ENCODE measurements at regions not wholly inside any gene's neighbourhood (a gene's known extent, or its start where the extent isn't known, plus 50 kb on each side); places are given as distances from the start of the nearest gene placed in this dataset.

- DNase-seq (ENCODE audit: low read depth in 2 of 2, low spot score in 1 of 2) = no peak
Measured at GRCh38 chr17:73783382-73783766, 139.1 kb upstream of the SDK2 start.

DNA sequence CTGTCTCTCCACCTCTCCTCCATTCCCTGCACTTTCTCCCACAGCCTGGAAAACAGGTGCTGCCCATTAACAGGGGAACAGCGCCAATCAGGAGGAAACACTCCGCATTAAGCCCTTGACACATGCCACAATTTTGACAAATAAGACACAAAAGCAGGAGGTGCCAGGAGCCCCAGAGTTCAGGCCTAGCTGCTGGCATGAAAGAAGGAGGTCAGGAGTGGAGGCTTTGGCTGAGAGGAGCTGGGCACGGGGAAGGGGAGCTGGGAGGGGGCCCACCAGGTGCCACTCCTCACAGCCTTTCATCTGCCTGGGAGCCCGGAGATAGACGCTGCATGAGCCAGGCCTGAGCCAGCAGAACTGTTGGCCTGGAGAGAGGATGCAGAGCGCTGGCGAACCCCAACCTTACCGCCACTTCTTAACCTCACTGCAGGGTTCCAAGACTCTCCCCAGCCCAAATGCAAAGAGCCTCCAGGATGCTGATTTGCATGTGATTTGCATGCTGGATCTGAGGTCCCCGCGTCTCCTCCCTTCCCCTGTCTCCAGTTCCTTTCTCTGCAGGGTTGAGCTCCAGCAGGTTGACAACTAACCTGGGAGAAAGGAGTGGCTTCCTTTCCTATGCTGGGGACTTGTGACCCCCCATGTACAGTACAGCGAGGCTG lies 139.8 kb upstream of the SDK2 start:
- DNase-seq (ENCODE audit: low read depth in 2 of 2, low spot score in 1 of 2) = no peak

GRCh38 chr17:73785496-73785895 lies 141.3 kb upstream of the SDK2 start:
- DNase-seq (ENCODE audit: low read depth in 2 of 2, low spot score in 1 of 2) = no peak

DNA sequence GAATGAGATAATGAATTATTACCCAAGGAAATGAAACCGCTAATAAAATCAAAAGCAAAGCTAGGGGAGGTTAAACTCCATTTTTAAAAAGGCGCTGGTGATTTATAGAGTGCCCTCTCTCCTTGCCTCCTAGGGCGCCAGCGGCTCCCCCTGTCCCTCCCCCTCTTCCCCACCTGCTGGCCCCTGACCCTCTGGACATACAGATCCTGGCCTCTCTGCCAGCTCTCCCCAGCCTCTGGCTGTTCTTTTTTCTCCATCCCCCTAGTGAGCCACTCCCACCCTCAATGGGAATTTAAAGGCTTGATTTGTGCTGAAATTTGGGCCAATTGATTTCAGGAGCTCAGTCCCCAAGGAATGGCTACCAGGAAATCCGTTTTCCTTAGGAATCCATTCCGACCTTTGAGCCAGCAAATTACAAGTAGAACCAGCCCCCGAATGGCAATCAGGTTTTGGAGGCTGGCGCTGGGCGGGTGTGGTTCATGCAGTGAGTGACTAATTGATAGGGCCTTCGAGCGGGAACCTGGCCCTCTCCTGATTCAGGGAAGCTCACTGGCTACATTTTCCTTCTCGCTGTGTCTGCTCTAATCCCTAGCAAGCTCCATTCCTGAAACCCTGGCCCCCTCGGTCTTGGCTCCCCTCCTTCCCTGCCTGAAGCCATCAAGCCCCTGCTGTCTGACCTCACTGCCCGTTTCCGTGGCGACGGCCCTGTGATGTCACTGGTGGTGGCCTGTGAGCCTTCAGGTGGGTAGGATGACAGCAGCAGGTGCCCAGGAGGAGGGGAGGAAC lies 141.9 kb upstream of the SDK2 start:
- DNase-seq (ENCODE audit: low read depth in 2 of 2, low spot score in 1 of 2) = no peak

DNA sequence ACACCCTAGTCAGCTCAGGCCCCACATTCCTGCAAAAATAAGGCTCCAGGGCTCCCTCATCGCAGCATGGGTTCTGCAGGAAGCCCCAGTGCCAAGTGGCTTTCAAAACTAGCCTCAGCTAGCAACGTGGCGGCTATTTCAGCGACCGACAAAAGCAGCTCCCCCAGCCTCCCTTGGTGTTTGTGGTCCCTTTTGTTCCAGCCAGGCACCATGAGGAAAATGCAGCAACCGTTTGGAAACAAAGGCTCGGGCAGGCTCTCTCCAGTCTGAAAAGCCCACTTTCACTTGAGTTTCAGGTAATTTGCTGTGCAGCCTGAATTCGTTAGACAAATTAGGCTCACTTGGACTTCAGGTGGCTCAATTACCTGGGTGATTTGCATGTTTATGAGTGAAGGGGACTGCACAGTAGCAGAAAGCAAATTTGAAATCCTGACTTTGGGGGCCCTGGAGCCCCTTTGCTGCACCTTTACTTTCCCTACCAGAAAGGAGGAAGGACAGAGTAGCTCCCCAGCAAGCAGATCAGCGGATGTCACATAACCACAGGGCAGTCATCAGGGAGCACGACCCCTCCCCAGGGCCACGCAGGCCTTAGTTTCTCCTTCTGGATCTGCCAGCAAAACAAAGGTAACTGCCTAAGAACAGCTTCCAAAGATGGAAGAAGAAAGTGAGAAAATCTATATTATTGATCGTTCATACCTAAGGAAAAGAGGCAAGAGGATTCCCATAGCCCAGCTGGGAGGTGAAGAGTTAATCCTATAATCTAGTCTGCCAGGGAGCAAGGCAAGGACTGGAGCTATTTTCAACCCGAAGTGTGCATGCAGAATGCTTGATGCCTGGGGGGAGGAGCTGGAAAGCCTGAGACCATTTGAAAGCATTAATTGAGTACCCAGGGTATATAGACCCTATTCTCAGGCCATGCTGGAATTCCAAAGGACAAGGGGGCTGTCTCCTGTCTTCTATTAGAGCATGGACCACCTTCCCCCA lies 143.1 kb upstream of the SDK2 start:
- DNase-seq (ENCODE audit: low read depth in 2 of 2, low spot score in 1 of 2) = no peak

DNA sequence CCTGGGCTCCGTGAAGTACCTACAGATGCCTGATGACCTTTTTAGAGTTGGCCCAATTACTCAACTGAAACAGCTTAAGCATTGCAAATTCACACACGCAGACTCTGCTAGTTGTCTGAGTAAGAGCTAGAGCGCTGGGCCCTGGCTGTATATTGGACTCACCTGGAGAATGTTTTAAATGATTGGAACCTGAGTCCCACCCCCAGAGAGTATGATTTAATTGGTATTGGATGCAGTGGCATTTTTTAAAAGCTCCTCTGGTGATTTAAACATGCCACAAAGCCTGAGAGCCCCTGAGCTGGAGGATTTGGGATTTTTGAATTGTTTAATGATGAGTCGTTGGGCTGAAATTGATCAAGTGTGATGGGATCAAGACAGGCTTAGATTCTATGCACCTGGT lies 143.9 kb upstream of the SDK2 start:
- no peak for DNase-seq (ENCODE audit: low read depth in 2 of 2, low spot score in 1 of 2)

DNA sequence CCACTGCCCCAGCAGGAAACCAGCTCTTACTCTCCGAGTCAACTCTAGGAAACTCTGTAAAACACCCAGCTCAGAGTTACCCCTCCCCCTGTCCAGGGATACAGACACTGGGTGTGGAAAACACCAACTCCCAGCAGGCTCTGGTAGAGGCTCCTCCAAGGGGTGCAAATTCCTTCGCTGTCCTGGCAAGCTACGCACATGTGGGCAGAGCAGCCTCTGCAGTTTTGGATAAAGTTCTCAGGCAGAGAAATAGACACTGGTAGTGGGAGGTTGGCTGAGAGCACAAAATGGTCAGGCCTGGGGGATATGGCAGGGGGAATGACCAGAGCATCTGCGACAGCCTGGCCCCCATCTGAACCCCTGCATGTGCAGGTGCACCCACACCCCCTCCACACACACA lies 146.9 kb upstream of the SDK2 start:
- no peak for DNase-seq (ENCODE audit: low read depth in 2 of 2, low spot score in 1 of 2)

DNA sequence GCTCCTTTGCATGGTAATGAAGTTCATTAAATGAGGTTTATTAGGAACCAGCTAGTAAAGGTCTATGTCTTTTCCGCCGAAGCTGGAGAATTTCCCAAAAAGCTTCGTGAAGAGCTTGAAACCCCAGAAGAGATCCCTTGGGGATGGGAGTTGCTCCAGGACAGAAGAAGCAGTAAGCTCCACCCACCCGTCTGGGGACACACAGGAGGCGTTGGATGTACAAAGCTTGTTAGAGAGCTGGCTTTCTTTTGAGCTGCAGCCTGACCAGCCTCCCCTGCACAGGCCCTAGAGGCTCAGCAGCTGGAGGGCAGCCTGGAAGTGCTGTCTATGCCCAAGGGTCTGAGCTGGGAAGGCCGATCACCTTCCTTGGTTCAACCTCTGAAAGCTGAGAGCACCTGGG lies 147.4 kb upstream of the SDK2 start:
- no peak for DNase-seq (ENCODE audit: low read depth in 2 of 2, low spot score in 1 of 2)

GRCh38 chr17:73792994-73793393 lies 148.7 kb upstream of the SDK2 start:
- no peak for DNase-seq (ENCODE audit: low read depth in 2 of 2, low spot score in 1 of 2)

GRCh38 chr17:73794336-73794735 lies 150.1 kb upstream of the SDK2 start:
- no peak for DNase-seq (ENCODE audit: low read depth in 2 of 2, low spot score in 1 of 2)

DNA sequence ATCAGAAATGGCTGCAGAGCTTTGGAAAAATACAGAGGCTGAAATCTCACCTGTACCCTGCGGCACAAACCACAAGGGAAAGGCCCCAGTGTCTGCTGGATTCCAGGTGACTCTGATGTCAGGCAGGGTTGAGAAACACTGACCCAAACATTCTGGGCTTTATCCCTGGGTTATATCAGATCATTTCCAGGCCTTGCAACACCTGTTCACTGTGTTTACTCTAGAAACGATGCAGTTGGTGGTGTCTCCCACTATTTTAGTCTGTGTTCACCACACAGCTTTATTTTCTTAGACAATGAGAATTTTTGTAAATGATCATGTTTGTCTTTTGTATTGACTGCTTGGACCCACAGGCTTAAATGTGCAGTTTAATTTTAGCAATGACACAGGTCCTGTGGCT lies 151.5 kb upstream of the SDK2 start:
- DNase-seq (ENCODE audit: low read depth in 2 of 2, low spot score in 1 of 2) = no peak

DNA sequence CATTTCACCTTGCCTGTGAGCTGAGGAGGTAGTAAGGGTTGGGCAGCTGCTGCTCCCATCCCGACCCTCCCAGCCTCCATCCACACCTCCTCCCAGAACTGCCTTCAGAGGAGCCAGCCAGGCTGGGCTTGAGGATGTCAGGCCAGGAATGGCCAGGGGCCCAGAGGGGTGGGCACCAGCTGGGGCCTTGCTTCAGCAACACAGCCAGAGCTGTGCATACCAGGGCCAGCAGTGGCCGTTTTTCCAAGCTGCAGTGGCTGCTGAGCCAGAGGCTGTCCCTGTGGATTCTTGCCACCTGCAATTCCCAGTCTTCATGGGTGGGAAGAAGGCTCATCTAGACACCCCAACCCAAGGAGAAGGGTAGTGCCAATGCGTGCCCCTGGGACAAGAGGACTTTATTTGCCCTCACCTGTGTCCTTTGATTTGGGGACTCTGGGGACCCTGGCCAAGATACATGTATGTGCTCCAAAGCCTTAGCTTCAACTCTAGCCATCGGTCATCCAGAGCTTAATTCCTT lies 153.4 kb upstream of the SDK2 start:
- DNase-seq (ENCODE audit: low read depth in 2 of 2, low spot score in 1 of 2) = no peak

DNA sequence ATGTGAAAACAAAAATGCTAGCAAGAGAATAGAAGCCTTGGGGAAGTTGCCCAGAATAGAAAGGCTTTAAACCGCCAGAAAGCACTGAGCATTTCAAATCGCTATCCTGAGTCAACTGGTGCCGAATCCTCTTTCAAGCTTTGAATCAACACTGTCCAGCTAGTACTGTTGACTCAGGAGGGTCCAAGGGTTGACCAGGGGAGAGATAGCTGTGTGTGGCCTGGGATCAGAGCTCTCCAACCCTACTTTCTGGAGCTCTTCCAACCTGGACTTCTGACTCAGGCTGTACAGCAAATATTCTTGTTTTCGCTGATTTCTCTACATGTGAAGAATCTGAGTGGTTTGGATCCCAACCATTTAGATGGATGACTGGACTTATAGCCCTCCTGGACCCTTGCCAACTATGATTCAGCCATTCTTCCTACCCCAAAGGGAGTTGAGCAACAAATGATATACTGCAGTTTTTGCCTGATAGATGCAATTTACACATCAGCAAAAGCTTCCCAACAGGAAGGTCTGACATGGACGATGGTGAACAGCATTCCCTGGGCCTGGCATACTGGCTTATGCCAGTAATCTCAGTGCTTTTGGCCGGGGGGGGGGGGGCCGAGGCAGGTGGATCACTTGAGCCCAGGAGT lies 154.0 kb upstream of the SDK2 start:
- no peak for DNase-seq (ENCODE audit: low read depth in 2 of 2, low spot score in 1 of 2)

DNA sequence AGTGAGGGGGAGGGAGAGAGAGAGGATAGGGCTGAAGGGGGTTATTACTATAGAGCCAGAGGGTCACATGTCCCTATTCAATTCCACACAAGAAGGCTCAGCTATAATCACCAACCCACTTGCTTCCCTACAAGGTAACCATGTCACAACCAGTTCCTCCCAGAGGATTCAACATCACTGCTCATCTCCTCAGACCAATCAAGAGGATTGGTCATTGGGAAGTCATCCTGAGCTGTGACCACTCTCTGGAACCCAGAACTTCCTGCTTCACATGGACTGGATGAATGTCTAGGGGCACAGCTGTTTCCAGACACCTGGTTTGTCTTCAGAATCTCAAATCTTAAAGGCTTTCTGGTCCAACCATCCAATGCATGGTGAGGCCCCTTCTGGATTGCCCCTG lies 154.9 kb upstream of the SDK2 start:
- no peak for DNase-seq (ENCODE audit: low read depth in 2 of 2, low spot score in 1 of 2)

GRCh38 chr17:73799781-73800627 lies 155.8 kb upstream of the SDK2 start:
- DNase-seq (ENCODE audit: low read depth in 2 of 2, low spot score in 1 of 2) = no peak

- DNase-seq (ENCODE audit: low read depth in 2 of 2, low spot score in 1 of 2) = no peak
Measured at GRCh38 chr17:73800893-73801292, 156.6 kb upstream of the SDK2 start.

DNA sequence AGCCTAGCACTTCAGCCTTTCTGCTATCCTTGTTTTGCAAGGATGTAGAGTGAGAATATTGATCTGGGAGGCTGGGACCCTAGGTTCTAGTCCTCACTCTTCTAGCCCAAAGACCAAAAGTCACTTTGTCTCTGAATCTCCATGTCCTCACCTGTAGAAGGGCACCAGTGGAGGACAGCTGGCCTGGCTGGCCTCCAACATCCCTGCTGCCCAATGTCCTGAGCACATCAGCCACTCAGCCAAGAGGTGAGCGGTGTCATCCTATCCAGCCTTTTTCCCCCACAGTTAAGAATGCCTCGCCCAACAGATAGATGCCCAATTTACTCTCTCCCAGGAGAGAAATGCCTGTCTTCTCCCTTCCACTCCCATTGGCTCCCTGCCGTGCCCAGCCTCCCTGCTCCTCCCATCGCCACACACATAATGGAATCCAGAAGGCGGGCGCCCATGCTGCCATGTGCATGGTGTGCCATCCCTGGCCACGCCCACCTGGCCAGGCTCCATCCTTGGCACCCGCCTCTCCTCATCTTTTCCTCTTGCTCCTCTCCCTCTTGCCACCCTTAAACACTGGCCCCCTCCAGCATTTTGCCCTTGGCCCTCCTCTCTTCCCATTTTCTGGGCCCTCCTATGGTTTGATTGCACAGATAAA lies 157.3 kb upstream of the SDK2 start:
- no peak for DNase-seq (ENCODE audit: low read depth in 2 of 2, low spot score in 1 of 2)

- no peak for DNase-seq (ENCODE audit: low read depth in 2 of 2, low spot score in 1 of 2)
Measured at GRCh38 chr17:73802314-73802713, 158.1 kb upstream of the SDK2 start.

DNA sequence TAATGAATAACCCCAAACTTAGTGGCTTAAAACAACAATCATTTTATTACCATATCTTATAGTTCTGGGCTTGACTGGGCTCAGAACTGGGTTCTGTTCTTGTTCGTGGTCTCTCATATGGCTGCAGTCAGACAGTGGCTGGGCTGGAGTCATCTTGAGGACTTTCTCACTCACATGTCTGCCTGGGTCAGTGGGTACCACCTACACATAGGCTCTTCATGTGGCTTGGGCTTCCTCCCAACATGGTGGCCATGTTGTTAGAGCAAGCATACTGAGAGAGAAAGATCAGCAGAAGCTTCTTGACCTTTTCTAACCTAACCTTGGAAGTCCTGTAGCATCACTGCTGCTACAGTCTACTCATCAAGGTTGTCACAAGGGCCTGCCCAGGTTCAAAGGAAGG lies 158.6 kb upstream of the SDK2 start:
- no peak for DNase-seq (ENCODE audit: low read depth in 2 of 2, low spot score in 1 of 2)

GRCh38 chr17:73803964-73804435 lies 159.8 kb upstream of the SDK2 start:
- DNase-seq (ENCODE audit: low read depth in 2 of 2, low spot score in 1 of 2) = no peak

All from stimulated activated CD8-positive, alpha-beta memory T cell treated with anti-CD3 and anti-CD28 coated beads, Interleukin-4, amount 100 ng/mL, for 1 hour (primary cell).